SH-SY5Y (cell line): ENCODE measurements at regions not wholly inside any gene's neighbourhood (a gene's known extent, or its start where the extent isn't known, plus 50 kb on each side); places are given as distances from the start of the nearest gene placed in this dataset.

ENCODE experiments used
- GATA2 ChIP-seq: IDR thresholded peaks from 2 replicates; pipeline ENCODE4 v1.6.1; 2011; ENCODE audit warnings: mild to moderate bottlenecking, low read depth, low read length
- GATA3 ChIP-seq: IDR thresholded peaks from 2 replicates; pipeline ENCODE4 v1.6.1; 2011; ENCODE audit warnings: low read depth, mild to moderate bottlenecking, low read length, moderate library complexity

- TF ChIP-seq GATA3, result no peak
- TF ChIP-seq GATA2, result no peak
Measured at GRCh38 chr5:73379435-73379834, 69.1 kb downstream of the FOXD1 start.
